Femur (tissue), 1 donor: ENCODE measurements at regions not wholly inside any gene's neighbourhood (a gene's known extent, or its start where the extent isn't known, plus 50 kb on each side); places are given as distances from the start of the nearest gene placed in this dataset.
"Not testable (repeated sequence)": the region's sequence is repeated elsewhere in the genome, so short reads cannot be mapped to it uniquely, and the experiment has no call there.

Source experiments
- DNase-seq: peaks from one replicate; pipeline ENCODE4 v3.0.0-alpha.2; 2017

DNA sequence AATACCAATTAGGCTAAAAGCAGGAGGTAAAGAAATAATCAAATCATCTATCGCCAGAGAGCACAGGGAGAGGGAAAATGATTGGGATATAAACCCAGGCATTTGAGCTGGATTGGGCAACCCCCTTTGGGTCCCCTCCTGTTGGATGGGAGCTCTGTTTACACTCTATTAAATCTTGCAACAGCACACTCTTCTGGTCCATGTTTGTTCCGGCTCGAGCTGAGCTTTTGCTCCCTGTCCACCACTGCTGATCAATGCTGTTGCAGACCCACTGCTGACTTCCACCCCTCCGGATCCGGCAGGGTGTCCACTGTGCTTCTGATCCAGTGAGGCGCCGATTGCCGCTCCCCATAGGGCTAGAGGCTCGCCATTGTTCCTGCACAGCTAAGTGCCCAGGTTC, 493.8 kb downstream of the MATN1 start:
- DNase-seq = no peak

DNA sequence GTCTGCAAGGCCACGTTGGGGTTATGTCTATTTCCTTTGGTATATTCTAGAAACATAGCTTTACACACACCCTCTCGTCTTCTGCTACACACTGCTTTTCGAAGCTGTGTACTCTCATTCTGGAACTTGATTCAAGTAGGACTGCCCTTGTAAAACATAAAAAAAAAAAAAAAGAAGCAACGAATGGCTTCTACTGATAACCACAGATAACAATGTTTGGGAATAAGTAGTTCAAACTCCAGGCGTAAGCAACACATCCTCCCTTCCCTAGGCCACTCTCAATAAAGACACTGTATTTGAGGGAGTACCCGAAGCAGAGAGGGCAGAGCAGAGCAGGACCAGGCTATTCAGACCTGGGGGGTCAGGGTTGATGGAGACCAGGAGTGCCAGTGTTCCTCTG, 496.7 kb downstream of the MATN1 start:
- DNase-seq = no peak

DNA sequence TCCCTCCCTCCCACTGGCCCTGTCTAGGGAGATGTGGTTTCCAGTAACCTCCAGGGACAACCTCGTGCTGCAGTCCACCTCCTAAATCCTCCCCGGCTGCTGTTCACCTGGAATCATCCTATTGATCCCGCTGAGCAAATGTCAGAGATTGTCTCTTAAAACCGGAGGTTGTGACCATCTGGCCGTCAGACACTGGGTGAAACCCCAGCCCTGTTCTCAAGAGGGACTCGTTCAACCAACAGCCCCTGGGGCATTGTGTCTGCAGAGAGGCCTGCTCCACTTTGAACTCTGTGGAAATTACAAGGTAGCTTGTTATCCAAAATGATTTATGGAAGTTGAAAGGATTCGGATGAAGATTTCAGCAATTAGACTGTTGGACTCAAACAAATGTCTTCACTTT, 498.0 kb downstream of the MATN1 start:
- DNase-seq = no peak

DNA sequence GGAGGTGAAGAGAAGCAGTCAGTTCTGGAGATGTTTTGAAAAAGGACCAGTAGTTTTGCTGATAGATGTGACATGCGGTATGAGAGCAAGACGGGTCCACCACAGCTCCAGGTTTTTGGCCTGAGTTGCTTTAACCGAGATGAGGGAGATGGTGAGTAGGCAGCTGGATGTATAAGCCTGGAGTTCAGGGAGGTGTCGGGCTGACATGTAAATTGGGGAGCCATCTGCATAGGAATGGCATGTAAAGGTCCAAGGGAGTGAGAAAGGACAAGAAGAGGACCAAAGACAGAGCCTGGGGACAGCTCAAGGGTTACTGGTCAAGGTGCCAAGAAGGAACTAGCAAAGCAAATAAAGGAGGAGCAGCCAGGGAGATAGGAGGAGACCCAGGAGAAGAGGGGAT, 503.7 kb downstream of the MATN1 start:
- DNase-seq = no peak

DNA sequence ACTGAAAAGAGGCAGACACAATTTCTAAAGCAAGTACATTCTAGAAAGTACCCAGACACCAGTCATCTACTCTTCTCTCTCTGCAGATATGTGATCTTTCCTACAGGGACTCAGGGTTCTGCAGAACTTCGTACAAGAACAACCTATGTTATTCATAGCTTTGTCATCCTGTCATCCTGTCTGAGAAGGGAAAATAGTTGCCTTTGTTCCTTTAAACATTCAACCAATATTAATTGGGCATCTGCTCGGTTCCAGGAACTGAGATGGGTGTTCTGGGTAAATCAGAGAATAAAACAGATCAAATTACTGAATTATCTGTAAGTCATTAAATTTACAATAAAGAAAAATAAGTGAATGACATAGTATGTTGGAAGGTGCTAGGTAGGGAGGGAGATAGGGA, 504.9 kb downstream of the MATN1 start:
- no peak for DNase-seq

DNA sequence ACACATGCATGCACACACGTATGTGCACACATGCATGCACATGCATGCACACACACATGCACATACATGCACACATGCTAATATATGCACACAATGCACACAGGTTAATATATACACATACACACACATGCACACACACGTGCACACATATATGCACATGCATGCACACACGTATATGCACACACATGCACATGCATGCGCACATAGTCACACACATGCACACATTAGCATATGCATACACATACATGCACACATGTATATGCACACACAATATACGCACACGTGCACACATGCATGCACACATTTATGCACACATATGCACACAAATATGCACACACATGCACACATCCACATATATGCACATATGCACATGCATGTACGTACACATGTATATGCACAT, 506.8 kb downstream of the MATN1 start:
- no peak for DNase-seq

DNA sequence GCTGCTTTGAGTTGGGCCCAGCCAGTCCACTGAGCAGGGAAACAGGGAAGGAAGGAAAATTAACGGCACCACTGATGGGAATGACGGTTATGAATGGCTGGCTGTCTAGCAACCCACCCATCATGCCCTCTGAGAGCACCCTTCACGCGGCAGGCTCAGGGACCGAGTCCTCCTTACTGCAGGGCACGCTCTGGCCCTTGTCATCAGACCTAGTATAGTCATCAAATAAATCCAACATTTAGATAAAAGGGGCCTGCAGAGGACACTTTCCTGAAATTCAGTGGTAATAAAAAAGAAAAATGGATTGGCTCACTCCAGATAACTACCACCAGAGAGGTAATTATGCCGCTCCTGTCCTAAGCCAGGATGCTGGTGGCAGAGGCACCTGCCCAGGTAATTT, 509.4 kb downstream of the MATN1 start:
- no peak for DNase-seq

DNA sequence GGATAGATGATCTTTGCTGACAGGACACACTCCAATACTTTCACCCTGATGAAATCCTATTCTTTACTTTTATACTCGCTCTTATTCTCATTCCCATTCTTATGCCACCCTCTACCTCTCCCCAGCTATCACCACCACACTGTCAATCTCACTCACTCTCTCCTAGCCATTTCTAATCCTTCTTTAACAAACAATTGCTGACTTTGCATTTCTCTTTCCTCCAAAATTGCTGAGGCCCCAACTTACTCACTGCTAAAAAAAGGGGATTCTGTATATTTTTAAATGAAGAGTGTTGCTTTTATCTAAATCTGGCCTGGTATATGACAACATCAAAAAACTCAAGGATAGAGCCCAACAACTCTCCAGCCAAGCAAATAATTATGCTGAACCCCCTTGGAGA, 515.4 kb downstream of the MATN1 start:
- DNase-seq = not testable (repeated sequence)

DNA sequence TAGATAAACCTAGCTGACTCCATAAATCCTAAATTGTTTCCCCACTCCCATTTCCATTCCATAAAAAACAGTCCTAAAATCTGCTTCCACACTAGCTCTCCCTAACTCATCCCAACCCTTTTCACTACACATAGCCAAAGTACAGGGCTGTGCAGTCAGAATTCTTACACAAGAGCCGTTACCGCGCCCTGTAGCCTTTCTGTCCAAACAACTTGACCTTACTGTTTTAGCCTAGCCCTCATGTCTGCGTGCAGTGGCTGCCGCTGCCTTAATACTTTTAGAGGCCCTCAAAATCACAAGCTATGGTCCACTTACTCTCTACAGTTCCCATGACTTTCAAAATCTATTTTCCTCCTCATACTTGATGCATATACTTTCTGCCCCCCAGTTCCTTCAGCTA, 516.8 kb downstream of the MATN1 start:
- DNase-seq = not testable (repeated sequence)

DNA sequence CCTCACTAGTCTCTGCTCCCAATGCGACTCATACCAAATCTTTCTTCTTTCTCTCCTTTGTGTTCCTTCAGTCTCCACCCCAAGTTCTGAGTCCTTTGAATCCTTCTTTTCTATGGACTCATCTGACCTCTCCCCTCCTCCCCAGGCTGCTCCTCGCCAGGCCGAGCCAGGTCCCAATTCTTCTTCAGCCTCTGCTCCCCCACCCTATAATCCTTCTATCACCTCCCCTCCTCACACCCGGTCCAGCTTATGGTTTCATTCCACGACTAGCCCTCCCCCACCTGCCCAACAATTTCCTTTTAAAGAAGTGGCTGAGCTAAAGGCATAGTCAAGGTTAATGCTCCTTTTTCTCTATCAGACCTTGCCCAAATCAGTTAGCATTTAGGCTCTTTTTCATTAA, 518.5 kb downstream of the MATN1 start:
- DNase-seq = not testable (repeated sequence)

DNA sequence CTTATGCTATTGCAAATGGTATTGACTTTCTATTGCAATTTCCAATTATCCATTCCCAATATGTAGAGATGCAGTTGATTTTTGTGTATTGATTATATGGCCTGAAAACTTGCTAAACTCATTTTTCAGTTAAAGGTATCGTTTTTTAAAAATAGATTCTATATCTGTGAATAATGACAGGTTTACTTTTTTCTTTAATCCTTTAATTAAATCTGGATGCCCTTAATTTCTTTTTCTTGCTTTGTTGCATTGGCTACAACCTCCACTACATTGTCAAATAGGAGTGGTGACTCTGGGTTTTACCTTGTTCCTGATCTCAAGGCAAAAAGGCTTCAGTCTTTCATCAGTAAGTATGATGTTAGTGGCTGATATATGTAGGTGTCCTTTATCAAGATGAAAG, 522.4 kb downstream of the MATN1 start:
- DNase-seq = no peak

DNA sequence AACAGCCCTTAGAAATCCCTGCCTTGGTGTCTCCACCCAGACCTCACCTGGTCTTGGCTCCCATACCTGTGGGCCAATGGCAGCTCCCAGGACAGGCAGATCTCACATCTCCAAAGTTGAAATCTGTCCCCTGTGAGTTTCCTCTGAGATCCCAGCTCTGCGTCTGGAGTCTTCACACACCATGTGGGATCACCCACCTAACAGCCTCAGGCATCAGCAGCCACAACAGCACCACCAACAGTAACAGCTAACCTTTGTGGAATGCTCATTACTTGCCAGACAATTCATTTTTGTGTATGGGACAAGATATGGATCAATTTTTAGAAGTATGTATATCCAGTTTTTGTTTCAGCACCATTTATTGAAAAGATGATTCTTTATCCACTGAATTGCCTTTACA, 523.2 kb downstream of the MATN1 start:
- no peak for DNase-seq

DNA sequence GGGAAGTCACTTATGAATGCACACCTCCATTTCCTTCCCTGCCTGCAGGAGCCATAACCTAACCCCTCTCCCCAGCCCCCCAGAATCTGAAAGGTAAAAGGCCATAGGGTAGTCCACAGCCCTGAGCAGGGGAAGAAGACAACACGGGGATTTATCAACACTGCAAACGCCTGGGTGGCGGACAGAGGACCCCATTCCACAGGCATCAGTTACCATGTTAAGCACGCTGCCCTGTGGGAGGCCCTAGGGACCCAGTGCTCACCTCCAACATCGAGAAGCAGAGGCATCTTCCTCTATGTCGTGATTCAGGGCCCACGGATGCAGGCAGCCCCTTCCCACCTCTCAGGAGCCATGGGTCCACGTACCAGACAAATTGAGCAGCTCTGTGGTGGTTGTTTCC, 523.8 kb downstream of the MATN1 start:
- no peak for DNase-seq

DNA sequence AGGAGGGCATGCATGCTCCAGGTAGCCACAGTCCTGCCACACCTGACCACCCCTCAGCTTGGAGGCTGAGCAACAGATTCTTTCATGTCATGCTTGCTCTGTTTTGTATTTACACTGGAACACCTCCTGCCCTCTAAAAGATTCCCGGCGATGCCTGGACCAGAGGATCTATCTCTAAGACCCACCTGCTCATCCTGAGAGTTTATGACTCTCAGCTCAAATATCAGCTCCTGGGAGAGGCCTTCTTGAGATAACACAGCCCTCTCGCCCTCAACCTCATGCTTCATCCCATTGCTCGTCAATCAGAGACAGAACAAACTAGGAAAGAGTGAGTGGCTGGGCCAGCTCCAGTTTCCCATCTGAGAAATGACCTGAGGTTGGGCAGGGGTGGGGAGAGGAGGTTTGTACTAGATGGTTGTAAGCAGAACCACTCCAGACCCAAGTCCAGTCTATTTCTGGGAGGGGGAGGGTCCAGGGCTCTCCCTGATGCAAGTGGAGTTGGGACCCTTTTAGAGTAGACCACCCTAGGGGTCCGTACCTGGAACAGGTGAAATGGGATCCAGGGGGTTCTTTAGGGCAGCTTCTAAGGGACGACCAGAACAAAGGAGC, 524.5 kb downstream of the MATN1 start:
- no peak for DNase-seq

DNA sequence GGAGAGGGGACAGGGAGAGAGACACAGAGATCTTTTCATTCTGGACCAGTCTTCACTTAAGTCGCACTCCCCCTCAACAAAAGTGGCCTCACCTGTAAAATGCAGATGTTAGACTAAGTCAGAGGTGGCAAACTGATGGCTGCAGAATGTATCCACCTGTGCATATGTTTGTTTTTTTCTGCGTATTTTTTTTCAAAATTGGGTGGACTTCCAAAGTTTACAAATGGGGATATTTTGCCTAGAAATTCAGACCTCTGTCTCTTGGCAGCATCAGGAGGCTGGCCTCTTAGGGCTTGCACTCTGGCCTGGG, 525.0 kb downstream of the MATN1 start:
- DNase-seq = no peak

DNA sequence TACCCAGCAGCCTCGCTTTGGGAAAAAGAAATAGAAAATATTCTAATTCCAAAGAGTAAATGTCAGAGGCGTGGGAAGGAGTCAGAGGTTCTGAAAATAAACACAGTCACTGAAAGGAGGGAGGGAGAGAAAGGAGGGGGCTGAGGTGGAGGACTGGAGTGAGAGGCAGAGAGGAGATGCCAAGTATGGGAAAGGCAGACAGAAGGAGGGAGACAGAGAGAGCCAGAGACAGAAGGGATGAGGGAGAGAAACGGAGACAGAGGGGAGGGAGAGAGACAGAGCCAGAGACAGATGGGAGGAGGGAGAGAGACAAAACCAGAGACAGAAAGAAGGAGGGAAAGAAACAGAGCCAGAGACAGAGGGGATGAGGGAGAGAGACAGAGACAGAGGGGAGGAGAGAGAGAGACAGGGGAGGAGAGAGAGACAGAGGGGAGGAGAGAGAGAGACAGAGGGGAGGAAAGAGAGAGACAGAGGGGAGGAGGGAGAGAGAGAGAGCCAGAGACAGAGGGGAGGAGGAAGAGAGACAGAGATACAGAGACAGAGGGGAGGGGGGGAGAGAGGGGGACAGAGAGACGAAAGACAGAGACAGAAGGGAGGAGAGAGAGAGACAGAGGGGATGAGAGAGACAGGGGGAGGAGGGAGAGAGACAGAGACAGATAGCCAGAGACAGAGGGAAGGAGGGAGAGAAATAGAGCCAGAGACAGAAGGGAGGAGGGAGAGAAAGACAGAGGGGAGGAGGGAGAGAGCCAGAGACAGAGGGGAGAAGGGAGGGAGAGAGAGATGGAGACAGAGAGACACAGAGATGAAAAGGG, 525.5 kb downstream of the MATN1 start:
- DNase-seq = no peak

DNA sequence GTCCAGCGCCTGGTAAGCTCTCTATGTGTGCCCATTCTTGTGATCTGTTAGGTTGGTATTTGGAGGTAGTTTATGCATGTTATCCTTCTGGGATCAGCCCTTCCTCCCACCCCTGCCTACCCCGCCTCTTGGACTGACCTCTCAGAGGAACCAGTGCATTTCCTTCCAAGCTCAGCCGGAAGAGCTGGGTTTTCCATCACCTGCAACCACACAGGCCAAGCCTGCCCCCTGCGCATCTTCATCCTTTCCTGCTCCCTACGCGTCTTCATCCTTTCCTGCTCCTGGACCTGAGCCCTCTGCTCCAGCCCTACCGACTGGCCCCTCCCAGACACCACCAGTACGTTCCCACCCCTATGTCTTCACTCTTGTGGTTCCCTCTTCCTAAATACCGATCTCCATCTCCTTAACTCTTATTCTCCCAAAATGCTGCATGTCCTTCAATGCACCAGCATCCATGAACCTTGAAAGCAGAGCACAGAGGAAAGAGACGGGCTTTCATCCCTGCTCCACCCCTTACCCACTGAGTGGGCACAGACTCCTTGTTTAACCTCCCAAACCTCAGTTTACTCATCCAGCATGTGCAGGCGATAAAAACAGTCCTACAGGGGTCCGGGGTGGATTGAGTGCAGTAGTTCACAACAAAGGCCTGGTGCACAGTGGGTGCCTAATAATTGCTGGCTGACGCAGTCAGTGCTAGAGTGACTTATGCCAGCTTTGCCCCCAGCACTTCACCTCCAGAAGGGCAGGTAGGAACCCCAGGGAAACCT, 526.3 kb downstream of the MATN1 start:
- DNase-seq = no peak

DNA sequence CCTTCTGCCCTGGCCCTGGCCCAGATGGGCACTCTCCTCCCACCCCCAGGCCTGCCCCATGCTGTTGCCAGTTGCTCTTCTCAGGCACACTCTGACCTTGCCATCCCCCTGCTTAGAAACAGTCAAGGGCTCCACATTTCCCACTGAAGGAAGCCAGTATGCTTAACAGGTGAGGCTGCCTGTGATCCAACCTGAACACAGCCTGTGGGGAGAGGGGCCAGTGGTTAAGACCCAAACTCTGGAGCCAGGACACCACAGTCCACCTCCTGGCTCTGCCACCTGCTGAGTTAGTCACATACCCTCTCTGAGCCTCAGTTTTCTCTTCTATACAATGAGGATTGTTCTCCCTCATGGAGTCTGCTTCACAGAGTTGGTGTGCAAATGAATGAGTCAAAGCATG, 526.9 kb downstream of the MATN1 start:
- DNase-seq = no peak

DNA sequence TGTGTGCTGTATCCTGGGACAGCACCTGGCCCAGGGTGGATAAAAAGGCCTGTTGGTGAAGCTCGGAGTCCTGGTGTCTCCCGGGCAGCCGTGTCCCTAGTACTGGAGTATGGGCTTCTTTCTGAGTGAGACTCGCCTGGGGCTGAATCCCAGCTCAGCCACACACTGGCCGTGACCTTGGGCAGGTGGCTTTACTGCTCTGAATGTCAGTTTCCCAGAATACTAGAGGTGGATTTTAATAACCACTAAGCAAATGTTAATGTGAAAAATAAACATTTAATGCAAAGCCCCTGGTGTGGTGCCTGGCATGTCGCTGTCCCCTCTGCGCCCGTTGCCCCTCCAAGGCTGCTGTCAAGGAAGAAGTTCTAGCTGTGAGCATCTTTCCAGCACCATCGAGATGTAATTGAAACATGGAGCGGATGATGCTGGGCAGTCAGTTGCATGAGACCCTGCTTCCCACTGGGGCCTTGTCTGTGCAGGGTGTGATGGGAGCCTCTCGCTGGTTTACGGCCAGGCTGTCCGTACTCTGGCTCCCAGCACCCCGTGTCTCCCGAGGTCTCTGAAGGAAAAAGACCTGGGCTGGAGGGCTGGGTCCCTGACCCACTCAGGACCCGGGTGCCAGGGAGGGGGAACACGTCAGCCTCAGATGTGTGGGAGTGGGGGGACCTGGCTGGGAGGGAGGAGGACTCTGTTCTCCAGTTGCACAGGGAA, 527.8 kb downstream of the MATN1 start:
- DNase-seq = no peak

DNA sequence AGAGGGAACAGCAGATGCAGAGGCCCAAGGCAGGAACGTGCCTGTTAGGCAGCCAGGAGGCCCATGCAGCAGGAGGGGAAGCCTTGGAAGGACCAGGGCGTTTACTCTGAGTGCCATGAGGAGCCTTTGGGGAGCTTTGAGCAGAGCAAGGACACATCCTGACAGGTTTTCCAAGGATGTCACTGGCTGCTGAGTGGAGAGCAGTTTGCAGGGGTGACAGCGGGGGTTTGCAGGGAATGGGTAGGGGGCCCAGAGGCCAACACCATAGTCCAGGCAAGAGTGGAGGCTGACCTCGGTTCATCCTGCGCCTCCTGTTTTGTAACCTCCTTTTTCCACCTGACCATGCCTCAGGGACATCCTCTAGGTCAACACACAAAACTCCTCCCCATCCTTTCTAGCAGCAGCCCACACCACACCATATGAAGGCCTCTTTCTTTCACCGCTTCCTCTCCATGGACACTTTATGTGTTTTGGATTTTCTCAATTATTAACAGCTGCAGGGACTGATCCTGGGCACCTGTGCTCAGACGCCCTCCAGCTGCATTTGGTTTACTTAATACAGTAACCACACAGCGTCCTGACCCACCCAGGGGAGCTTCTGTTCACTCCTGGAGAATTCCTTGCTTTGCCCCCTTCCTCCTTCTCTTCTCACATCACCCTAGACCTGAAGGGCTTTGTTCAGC, 528.5 kb downstream of the MATN1 start:
- no peak for DNase-seq

DNA sequence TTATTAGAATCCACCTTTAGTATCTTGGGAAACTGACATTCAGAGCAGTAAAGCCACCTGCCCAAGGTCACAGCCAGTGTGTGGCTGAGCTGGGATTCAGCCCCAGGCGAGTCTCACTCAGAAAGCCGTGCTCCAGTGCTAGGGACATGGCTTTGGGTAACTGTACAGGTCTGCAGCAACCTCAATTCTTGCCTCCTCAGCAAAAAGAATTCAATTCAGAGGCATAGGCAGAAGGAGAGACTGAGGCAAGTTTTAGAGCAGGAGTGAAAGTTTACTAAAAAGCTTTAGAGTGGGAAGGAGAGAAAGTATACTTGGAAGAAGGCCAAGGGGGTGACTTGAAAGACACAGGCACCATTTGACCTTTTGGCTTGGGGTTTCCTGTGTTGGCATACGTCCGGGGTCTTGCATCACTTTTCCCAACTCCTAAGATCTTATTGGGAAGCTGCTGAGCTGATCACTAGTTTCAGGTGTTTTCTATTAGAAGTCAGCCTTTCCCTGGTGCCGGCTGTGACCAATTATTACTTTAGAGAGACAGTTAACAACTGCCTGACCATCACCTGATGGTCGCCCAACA, 529.3 kb downstream of the MATN1 start:
- DNase-seq = no peak

DNA sequence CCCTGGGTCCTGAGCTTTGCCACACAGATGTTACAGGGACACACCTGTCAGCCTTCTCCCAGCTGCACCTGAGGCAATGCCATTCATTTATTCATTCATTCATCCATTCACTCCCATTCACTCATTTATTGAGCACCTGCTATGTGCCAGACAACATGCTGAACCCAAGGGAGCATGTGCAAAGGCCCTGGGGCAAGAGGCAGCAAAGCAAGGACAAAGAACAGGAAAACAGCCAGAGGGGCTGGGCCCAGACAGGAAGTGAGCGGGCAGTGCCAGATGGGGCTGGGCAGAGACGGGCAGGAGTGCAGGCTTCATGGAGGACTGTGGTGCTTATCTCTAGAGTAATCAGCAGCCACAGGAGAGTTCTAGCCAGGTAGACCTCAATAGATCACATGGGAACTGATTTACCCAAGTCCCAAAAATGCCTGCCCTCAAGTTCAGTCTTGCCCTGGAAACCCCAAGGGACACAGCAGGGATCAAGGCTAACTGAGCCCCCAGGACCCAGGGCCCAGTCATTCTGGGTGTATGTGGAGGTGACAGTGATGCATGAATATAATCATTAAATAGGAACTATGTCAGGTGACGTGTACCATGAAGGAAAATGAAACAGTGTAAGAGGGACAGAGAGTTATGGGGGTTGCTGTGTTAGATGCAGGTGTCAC, 530.3 kb downstream of the MATN1 start:
- DNase-seq = no peak
